GM23248 (cell line): ENCODE measurements at regions not wholly inside any gene's neighbourhood (a gene's known extent, or its start where the extent isn't known, plus 50 kb on each side); places are given as distances from the start of the nearest gene placed in this dataset.

Experiments
- DNase-seq: peaks from one replicate; pipeline ENCODE4 v3.0.0-alpha.2; 2015
- H2AFZ ChIP-seq: fragments of 200-600 bp; sonication (generic); 2 replicates; pipeline ENCODE4 v1.6.1; 2016; ENCODE audit warnings: antibody characterized with exemption
- H3F3A ChIP-seq: fragments of 200-600 bp; sonication (generic); 2 replicates; pipeline ENCODE4 v1.6.1; 2016; ENCODE audit warnings: mild to moderate bottlenecking, antibody characterized with exemption, mixed run types; ENCODE audit not compliant: insufficient read depth
- H3K27ac ChIP-seq: fragments of 200-600 bp; sonication (generic); 2 replicates; pipeline ENCODE4 v1.5.1; 2016; ENCODE audit warnings: mild to moderate bottlenecking
- H3K27me3 ChIP-seq: fragments of 200-600 bp; sonication (generic); replicated peaks from 2 replicates; pipeline ENCODE4 v1.6.1; 2016; ENCODE audit warnings: mild to moderate bottlenecking; ENCODE audit not compliant: insufficient read depth
- H3K36me3 ChIP-seq: fragments of 200-600 bp; sonication (generic); 2 replicates; pipeline ENCODE4 v1.6.1; 2016; ENCODE audit warnings: low read depth, mild to moderate bottlenecking
- H3K4me1 ChIP-seq: fragments of 200-600 bp; sonication (generic); 2 replicates; pipeline ENCODE4 v1.6.1; 2016; ENCODE audit warnings: mild to moderate bottlenecking; ENCODE audit not compliant: insufficient read depth
- H3K4me2 ChIP-seq: fragments of 200-600 bp; sonication (generic); one replicate; pipeline ENCODE4 v1.6.1; 2016; ENCODE audit warnings: mild to moderate bottlenecking; ENCODE audit not compliant: unreplicated experiment
- H3K4me3 ChIP-seq: fragments of 200-600 bp; sonication (generic); 2 replicates; pipeline ENCODE4 v1.5.1; 2016; ENCODE audit warnings: mild to moderate bottlenecking
- H3K79me2 ChIP-seq: fragments of 200-600 bp; sonication (generic); 2 replicates; pipeline ENCODE4 v1.6.1; 2016; ENCODE audit warnings: mild to moderate bottlenecking; ENCODE audit not compliant: insufficient read depth
- H3K9ac ChIP-seq: fragments of 200-600 bp; sonication (generic); 2 replicates; pipeline ENCODE4 v1.6.1; 2016; ENCODE audit warnings: mild to moderate bottlenecking
- H3K9me2 ChIP-seq: fragments of 200-600 bp; sonication (generic); 2 replicates; pipeline ENCODE4 v1.6.1; 2016; ENCODE audit warnings: mixed run types, mild to moderate bottlenecking, moderate library complexity; ENCODE audit not compliant: insufficient read depth
- H3K9me3 ChIP-seq: fragments of 200-600 bp; sonication (generic); one replicate; pipeline ENCODE4 v1.6.1; 2017; ENCODE audit warnings: low read depth
- H4K20me1 ChIP-seq: fragments of 200-600 bp; sonication (generic); 2 replicates; pipeline ENCODE4 v1.6.0; 2016; ENCODE audit not compliant: insufficient read depth
- EZH2 ChIP-seq: fragments of 200-600 bp; sonication (generic); IDR thresholded peaks from 2 replicates; pipeline ENCODE4 v1.6.1; 2018; ENCODE audit warnings: antibody characterized with exemption, mild to moderate bottlenecking; ENCODE audit not compliant: insufficient read depth, poor library complexity, severe bottlenecking
- EZH2phosphoT487 ChIP-seq: fragments of 200-600 bp; sonication (generic); IDR thresholded peaks from 2 replicates; pipeline ENCODE4 v1.6.1; 2018; ENCODE audit warnings: antibody characterized with exemption, moderate library complexity, mild to moderate bottlenecking, low read depth; ENCODE audit not compliant: insufficient read depth
- WGBS, 2 experiments: methylation state at CpG; one replicate each; pipeline ENCODE4 v1.1.6; 2015 to 2017; ENCODE audit warnings: low lambda C conversion rate in 2 of 2, low coverage in 1 of 2; ENCODE audit errors: missing lambda C conversion rate in 2 of 2; 5-methylcytosine and 5-hydroxymethylcytosine counted together
- in situ Hi-C: fragments of 300-500 bp; cut with MboI; formaldehyde crosslinking; loops from 2 replicates; pipeline ENCODE4 v1.15.0; 2020

DNA sequence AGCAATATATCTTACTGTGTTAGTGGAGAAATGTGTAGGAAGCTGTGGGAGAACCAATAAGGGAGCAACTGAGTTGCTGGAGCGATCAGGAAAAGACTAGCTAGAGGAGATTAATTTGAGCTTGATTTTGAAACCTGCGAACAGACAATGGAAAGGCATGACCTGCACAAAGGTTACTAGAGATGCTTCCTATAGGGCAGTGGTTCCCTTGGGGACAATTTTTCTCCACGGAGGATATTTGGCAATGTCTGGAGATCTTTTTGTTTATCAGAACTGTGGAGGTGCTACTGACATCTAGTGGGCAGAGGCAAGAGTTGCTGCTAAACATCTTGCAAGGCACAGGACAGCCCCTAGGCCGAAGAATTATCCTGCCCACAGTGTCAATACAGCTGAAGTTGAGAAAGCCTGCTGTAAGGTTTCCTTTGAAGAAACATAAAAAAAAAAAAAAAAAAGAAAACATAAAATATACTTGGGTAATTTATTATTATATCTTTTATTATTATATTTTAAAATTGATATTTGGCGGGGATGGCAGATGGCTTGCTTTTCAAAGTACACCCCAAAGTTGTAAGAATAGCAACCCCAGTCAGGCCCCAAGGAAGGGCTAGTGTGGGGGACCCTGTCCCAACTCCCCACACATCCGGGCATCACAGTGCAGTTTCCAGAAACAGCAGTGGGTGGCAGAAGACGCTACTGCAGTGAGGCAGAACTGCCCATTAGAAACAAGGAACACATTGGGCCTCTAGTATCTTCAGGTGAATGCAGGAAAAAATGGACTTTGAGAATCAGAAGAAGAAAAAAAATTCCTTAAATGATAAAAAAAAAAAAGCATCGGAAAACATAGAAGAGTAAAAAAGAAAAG, 481.6 kb downstream of the SH2D4B start:
- H4K20me1 ChIP-seq: no peaks in the 10 kb centered on the region
- no peak overlapping the region for H3K4me3 ChIP-seq
- in situ Hi-C loops: no loop called here
- no peak overlapping the region for H3K9ac ChIP-seq
- no peak overlapping the region for H2AFZ ChIP-seq
- TF ChIP-seq EZH2phosphoT487: no peak
- TF ChIP-seq EZH2: no peak
- H3K4me2 ChIP-seq: no peak overlapping the region
- WGBS, 2 experiments: 26 to 33% methylated on average over 8 of the region's 8 CpGs
- H3F3A ChIP-seq: no peaks in the 10 kb centered on the region
- no peaks in the 10 kb centered on the region for H3K9me3 ChIP-seq
- H3K27me3 ChIP-seq: no peaks in the 10 kb centered on the region
- H3K36me3 ChIP-seq: no peaks in the 10 kb centered on the region
- no peaks in the 10 kb centered on the region for H3K79me2 ChIP-seq
- peak; percentile 55 for DNase-seq
- H3K27ac ChIP-seq: no peak overlapping the region
- H3K9me2 ChIP-seq: no peaks in the 10 kb centered on the region
- no peaks in the 10 kb centered on the region for H3K4me1 ChIP-seq

GRCh38 chr10:81021428-81022129, 483.9 kb downstream of the SH2D4B start:
- H3K4me2 ChIP-seq: no peak overlapping the region
- TF ChIP-seq EZH2phosphoT487 (no peak), EZH2 (no peak)
- H3K4me3 ChIP-seq: no peak overlapping the region
- H3K36me3 ChIP-seq: no peaks in the 10 kb centered on the region
- H4K20me1 ChIP-seq: no peaks in the 10 kb centered on the region
- in situ Hi-C loops: no loop called here
- no peaks in the 10 kb centered on the region for H3F3A ChIP-seq
- no peaks in the 10 kb centered on the region for H3K27me3 ChIP-seq
- 33 to 53% methylated on average over 3 of the region's 3 CpGs for WGBS, 2 experiments
- no peak overlapping the region for H3K9ac ChIP-seq
- no peaks in the 10 kb centered on the region for H3K79me2 ChIP-seq
- no peak for DNase-seq
- H2AFZ ChIP-seq: no peak overlapping the region
- no peaks in the 10 kb centered on the region for H3K9me3 ChIP-seq
- no peak overlapping the region for H3K27ac ChIP-seq
- H3K4me1 ChIP-seq: no peaks in the 10 kb centered on the region
- H3K9me2 ChIP-seq: no peaks in the 10 kb centered on the region

GRCh38 chr10:81026591-81026990, 488.9 kb downstream of the SH2D4B start:
- TF ChIP-seq EZH2 (no peak), EZH2phosphoT487 (no peak)
- in situ Hi-C loops: no loop called here
- Histone ChIP-seq H3K27ac (no peak overlapping the region), H2AFZ (no peak overlapping the region), H3K9me2 (no peaks in the 10 kb centered on the region), H3K4me2 (no peak overlapping the region), H3K79me2 (no peaks in the 10 kb centered on the region), H3K27me3 (no peaks in the 10 kb centered on the region), H3K4me1 (no peaks in the 10 kb centered on the region), H3K9ac (no peak overlapping the region), H4K20me1 (no peaks in the 10 kb centered on the region), H3K9me3 (no peaks in the 10 kb centered on the region), H3K4me3 (no peak overlapping the region), H3F3A (no peaks in the 10 kb centered on the region), H3K36me3 (no peaks in the 10 kb centered on the region)
- DNase-seq: no peak
- 5 to 6% methylated on average over 3 of the region's 3 CpGs for WGBS, 2 experiments

DNA sequence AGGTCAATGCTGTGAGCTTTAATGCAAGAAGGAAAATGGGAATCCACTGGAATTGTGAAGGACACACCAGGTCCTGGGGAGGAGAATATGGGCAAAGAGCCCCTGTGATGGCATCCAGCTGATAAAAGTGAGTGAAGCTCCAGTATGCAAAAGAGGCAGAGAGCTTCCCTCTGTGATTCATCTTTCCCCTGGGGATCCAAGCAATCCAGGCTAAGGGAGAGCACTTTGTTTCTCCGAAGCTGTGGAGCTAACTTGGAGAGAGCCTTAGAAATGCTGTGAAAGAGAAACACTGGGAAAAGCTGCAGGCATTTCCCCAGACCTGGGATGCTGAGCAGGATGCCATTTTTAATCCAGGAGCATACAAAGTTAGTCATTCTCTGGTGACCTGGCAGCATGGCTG, 489.5 kb downstream of the SH2D4B start:
- H3F3A ChIP-seq: no peaks in the 10 kb centered on the region
- WGBS, 2 experiments: 0% methylated on average over 1 of the region's 1 CpG
- TF ChIP-seq EZH2 (no peak), EZH2phosphoT487 (no peak)
- H3K27me3 ChIP-seq: no peaks in the 10 kb centered on the region
- in situ Hi-C loops: no loop called here
- H3K9me3 ChIP-seq: no peaks in the 10 kb centered on the region
- H3K4me1 ChIP-seq: no peaks in the 10 kb centered on the region
- no peak overlapping the region for H3K27ac ChIP-seq
- no peaks in the 10 kb centered on the region for H3K36me3 ChIP-seq
- no peaks in the 10 kb centered on the region for H3K9me2 ChIP-seq
- H3K4me2 ChIP-seq: no peak overlapping the region
- H3K79me2 ChIP-seq: no peaks in the 10 kb centered on the region
- H3K9ac ChIP-seq: no peak overlapping the region
- no peak for DNase-seq
- no peaks in the 10 kb centered on the region for H4K20me1 ChIP-seq
- no peak overlapping the region for H2AFZ ChIP-seq
- H3K4me3 ChIP-seq: no peak overlapping the region
